Transverse colon (tissue), 4 donors: ENCODE measurements at regions not wholly inside any gene's neighbourhood (a gene's known extent, or its start where the extent isn't known, plus 50 kb on each side); places are given as distances from the start of the nearest gene placed in this dataset.

Experiments used
- EP300 ChIP-seq: sonication (generic); formaldehyde crosslinking; IDR thresholded peaks from one replicate; pipeline ENCODE4 v1.6.1; 2017; ENCODE audit warnings: antibody characterized with exemption, low read depth
- POLR2A ChIP-seq: fragments of 450-650 bp; IDR thresholded peaks from one replicate; pipeline ENCODE4 v1.6.1; 2016; ENCODE audit warnings: antibody characterized with exemption, mild to moderate bottlenecking, moderate library complexity
- POLR2AphosphoS5 ChIP-seq, 3 donors: sonication (generic); formaldehyde crosslinking; IDR thresholded peaks; one replicate each; pipeline ENCODE4 v1.6.1; 2016; ENCODE audit warnings: antibody characterized with exemption in 3 of 3
- TF ChIP-seq, protein P1 (sequence below), 5 experiments: fragments of 200-600 bp in 3 of 5; fragments of 450-650 bp in 2 of 5; sonication (generic) in 3 of 5; IDR thresholded peaks; 1 replicate in 2 of 5; 2 replicates in 3 of 5; pipeline ENCODE4 v1.5.1; 2016 to 2017; ENCODE audit warnings: antibody characterized with exemption in 5 of 5, inconsistent platforms in 3 of 5, mild to moderate bottlenecking in 2 of 5, moderate library complexity in 1 of 5

DNA sequence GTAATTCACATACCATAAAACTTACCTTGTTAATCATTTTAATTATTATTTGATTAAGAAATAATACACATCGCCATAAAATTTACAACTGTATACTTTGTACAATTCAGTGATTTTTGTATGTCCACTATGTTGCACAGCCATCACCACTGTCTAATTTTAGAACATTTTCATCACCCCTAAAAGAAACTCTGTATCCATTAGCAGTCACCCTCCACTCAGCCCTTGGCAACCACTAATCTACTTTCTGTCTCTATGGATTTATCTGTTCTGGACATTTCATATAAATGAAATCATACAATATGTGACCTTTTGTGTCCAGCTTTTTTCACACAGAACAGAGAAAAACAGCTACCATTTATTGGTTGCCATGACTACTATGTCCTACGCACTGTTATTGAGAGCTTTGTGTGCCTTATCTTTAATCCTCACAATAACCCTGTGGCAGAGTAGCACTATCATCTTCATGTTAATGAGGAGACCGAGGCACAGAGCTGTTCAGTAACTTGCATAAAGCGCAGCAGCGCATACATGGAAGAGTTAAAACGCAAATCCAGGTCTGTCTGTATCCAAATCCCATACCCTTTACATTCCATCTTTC is 64.6 kb upstream of the PAGE1 start:
- TF ChIP-seq, protein P1, sequence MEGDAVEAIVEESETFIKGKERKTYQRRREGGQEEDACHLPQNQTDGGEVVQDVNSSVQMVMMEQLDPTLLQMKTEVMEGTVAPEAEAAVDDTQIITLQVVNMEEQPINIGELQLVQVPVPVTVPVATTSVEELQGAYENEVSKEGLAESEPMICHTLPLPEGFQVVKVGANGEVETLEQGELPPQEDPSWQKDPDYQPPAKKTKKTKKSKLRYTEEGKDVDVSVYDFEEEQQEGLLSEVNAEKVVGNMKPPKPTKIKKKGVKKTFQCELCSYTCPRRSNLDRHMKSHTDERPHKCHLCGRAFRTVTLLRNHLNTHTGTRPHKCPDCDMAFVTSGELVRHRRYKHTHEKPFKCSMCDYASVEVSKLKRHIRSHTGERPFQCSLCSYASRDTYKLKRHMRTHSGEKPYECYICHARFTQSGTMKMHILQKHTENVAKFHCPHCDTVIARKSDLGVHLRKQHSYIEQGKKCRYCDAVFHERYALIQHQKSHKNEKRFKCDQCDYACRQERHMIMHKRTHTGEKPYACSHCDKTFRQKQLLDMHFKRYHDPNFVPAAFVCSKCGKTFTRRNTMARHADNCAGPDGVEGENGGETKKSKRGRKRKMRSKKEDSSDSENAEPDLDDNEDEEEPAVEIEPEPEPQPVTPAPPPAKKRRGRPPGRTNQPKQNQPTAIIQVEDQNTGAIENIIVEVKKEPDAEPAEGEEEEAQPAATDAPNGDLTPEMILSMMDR (IDR thresholded peaks at IDR 0.05), result no peak
- TF ChIP-seq POLR2A, result no peak
- TF ChIP-seq POLR2AphosphoS5 (IDR thresholded peaks at IDR 0.05), result no peak
- no peak for TF ChIP-seq EP300
